ENCODE measurements at regions not wholly inside any gene's neighbourhood (a gene's known extent, or its start where the extent isn't known, plus 50 kb on each side); places are given as distances from the start of the nearest gene placed in this dataset.

DNA sequence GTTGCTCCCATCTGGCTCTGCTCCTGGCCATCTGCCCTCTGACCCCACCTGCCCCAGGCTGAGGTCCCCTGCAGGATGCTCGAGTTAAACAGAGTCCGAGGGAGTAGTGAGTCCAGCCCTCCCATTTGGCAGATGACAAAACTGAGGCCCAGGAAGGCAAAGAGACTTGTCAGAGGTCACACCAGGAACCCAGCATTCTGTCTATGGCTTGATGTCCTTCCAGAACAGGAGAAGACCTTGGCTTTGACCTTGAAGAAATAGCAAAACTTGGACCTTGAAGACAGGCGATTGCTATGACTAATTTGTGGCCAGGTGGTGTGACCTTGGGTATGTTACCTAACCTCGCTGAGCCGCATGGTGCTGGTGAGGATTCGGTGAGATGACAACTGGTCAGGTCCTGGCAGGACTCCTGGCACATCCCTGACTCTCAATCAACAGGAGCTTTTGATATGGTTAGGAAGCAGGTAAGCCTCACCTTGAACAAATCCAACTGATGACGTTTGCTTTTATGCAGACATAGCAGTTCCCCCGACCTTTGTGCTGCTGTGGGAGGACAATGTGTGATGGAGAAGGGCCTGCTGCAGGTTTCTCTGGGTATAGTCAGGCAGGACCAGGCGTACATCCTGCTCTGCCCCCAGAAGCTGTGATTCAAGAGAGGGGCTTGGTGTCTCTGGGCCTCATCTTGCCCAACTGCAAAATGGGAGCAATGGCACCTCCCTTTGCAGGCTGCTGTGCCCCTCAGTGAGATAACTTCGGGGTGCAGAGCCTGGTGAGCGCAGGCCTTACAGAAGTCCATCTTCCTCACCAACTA is 198.7 kb downstream of the C9orf50 start:
- H3K27ac ChIP-seq, result no peak overlapping the region
- intact Hi-C loops (cut with micrococcal nuclease; ENCODE audit: unreplicated experiment), result no loop called here
- no peak overlapping the region for H3K4me2 ChIP-seq
- no TSS peak for BruUV-seq (replicated peaks)
- H3K4me3 ChIP-seq, result no peak overlapping the region
- ChIA-PET POLR2A (ENCODE audit: unreplicated experiment) (interaction anchor here (0.6 kb wide), 1 partner anchor 10 kb away, joined by 4 read pairs; no protein-coding TSS in a partner anchor), CTCF (no interaction called here)
- H3K9me3 ChIP-seq (ENCODE audit: insufficient read depth, low read depth), result no peaks in the 10 kb centered on the region
- no peak overlapping the region for H2AFZ ChIP-seq
- peaks cover 6% of the 10 kb centered on the region; the same call in 1 of the 2 replicates for H3F3A ChIP-seq (ENCODE audit: insufficient read depth, low read depth)
- no peaks in the 10 kb centered on the region for H3K4me1 ChIP-seq (replicated peaks; ENCODE audit: insufficient read depth)
- no peaks in the 10 kb centered on the region for H3K27me3 ChIP-seq (ENCODE audit: insufficient read depth, low read depth)
- no peaks in the 10 kb centered on the region for H4K20me1 ChIP-seq (ENCODE audit: insufficient read depth)
- no peaks in the 10 kb centered on the region for H3K36me3 ChIP-seq (ENCODE audit: low read depth)
- TF ChIP-seq, protein P1, sequence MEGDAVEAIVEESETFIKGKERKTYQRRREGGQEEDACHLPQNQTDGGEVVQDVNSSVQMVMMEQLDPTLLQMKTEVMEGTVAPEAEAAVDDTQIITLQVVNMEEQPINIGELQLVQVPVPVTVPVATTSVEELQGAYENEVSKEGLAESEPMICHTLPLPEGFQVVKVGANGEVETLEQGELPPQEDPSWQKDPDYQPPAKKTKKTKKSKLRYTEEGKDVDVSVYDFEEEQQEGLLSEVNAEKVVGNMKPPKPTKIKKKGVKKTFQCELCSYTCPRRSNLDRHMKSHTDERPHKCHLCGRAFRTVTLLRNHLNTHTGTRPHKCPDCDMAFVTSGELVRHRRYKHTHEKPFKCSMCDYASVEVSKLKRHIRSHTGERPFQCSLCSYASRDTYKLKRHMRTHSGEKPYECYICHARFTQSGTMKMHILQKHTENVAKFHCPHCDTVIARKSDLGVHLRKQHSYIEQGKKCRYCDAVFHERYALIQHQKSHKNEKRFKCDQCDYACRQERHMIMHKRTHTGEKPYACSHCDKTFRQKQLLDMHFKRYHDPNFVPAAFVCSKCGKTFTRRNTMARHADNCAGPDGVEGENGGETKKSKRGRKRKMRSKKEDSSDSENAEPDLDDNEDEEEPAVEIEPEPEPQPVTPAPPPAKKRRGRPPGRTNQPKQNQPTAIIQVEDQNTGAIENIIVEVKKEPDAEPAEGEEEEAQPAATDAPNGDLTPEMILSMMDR (conservative IDR thresholded peaks at IDR 0.05), result no peak
- no peak for TF ChIP-seq EZH2 (IDR thresholded peaks at IDR 0.05; ENCODE audit: low read depth)
- no peak for DNase-seq
- no peaks in the 10 kb centered on the region for H3K9me2 ChIP-seq (ENCODE audit: insufficient read depth)
- H3K79me2 ChIP-seq (ENCODE audit: low read depth), result no peaks in the 10 kb centered on the region

DNA sequence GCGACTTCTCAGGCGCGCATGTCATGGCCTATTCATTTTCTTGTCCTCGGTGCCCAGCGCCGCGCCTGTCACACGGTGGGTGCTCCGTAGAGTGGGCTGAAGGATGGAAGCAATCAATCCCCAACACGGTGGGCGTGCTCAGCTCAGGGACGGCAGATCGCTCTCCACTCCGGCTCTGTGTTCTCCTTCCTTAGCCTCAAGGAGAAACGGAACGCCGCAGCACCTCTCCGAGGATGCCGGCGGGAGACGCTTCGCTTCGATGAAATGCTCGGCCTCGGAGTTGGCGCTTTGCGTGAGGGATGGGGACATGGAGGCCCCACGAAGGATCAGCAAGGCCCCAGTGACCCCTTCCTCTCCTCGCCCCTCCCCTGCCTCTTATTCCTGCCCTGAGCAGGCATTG is 199.5 kb downstream of the C9orf50 start:
- no peak for TF ChIP-seq EZH2 (IDR thresholded peaks at IDR 0.05; ENCODE audit: low read depth)
- TF ChIP-seq, protein P1 (conservative IDR thresholded peaks at IDR 0.05), result no peak
- Histone ChIP-seq H3F3A (ENCODE audit: insufficient read depth, low read depth) (peaks cover 7% of the 10 kb centered on the region; the same call in 1 of the 2 replicates), H3K27ac (no peak overlapping the region), H3K9me3 (ENCODE audit: insufficient read depth, low read depth) (no peaks in the 10 kb centered on the region), H2AFZ (no peak overlapping the region), H3K9me2 (ENCODE audit: insufficient read depth) (no peaks in the 10 kb centered on the region), H3K36me3 (ENCODE audit: low read depth) (no peaks in the 10 kb centered on the region), H3K79me2 (ENCODE audit: low read depth) (no peaks in the 10 kb centered on the region), H3K4me2 (no peak overlapping the region), H3K4me1 (replicated peaks; ENCODE audit: insufficient read depth) (peaks cover 5% of the 10 kb centered on the region; the same call in 1 of the 2 replicates), H3K27me3 (ENCODE audit: insufficient read depth, low read depth) (no peaks in the 10 kb centered on the region), H3K4me3 (no peak overlapping the region), H4K20me1 (ENCODE audit: insufficient read depth) (no peaks in the 10 kb centered on the region)
- no TSS peak for BruUV-seq (replicated peaks)
- no peak for DNase-seq
- POLR2A ChIA-PET (ENCODE audit: unreplicated experiment), result interaction anchor here (0.6 kb wide), 1 partner anchor 21 kb away, joined by 15 read pairs; no protein-coding TSS in a partner anchor
- CTCF ChIA-PET, result no interaction called here
- intact Hi-C loops (cut with micrococcal nuclease; ENCODE audit: unreplicated experiment), result no loop called here

DNA sequence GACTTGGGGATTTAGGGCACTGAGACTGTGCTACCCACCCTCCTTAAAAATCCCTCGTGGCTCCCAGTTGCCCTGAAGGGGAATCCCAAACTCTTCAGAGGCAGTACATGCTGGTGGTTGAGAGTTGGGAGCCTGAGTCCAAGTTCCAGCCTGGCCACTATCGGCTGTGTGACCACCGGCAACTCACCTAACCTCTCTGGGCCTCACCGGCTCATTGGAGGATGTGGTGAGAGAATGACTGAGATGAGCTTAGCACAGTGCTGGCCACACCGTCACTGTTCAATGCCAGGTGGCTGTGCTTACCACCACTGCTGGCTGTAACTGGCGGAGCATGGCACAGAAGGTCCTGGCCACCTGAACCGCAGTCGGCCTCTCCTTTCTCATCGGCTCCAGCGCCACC is 200.2 kb downstream of the C9orf50 start:
- H3K4me2 ChIP-seq, result no peak overlapping the region
- H3K36me3 ChIP-seq (ENCODE audit: low read depth), result no peaks in the 10 kb centered on the region
- H2AFZ ChIP-seq, result no peak overlapping the region
- H3K9me2 ChIP-seq (ENCODE audit: insufficient read depth), result no peaks in the 10 kb centered on the region
- H3K9me3 ChIP-seq (ENCODE audit: insufficient read depth, low read depth), result no peaks in the 10 kb centered on the region
- no peak overlapping the region for H3K4me3 ChIP-seq
- BruUV-seq (replicated peaks), result no TSS peak
- H3K27ac ChIP-seq, result no peak overlapping the region
- CTCF ChIA-PET, result no interaction called here
- TF ChIP-seq, protein P1 (conservative IDR thresholded peaks at IDR 0.05), result no peak
- no peak for TF ChIP-seq EZH2 (IDR thresholded peaks at IDR 0.05; ENCODE audit: low read depth)
- POLR2A ChIA-PET (ENCODE audit: unreplicated experiment), result interaction anchor here (0.6 kb wide), 1 partner anchor 22 kb away, joined by 15 read pairs; no protein-coding TSS in a partner anchor
- H3F3A ChIP-seq (ENCODE audit: insufficient read depth, low read depth), result peaks cover 7% of the 10 kb centered on the region; the same call in 1 of the 2 replicates
- intact Hi-C loops (cut with micrococcal nuclease; ENCODE audit: unreplicated experiment), result no loop called here
- H4K20me1 ChIP-seq (ENCODE audit: insufficient read depth), result no peaks in the 10 kb centered on the region
- peaks cover 5% of the 10 kb centered on the region; the same call in 1 of the 2 replicates for H3K4me1 ChIP-seq (replicated peaks; ENCODE audit: insufficient read depth)
- no peak for DNase-seq
- no peaks in the 10 kb centered on the region for H3K79me2 ChIP-seq (ENCODE audit: low read depth)
- no peaks in the 10 kb centered on the region for H3K27me3 ChIP-seq (ENCODE audit: insufficient read depth, low read depth)
